Retinal pigment epithelial cell (primary cell): ENCODE measurements at regions not wholly inside any gene's neighbourhood (a gene's known extent, or its start where the extent isn't known, plus 50 kb on each side); places are given as distances from the start of the nearest gene placed in this dataset.

Source experiments
- DNase-seq: peaks from one replicate; pipeline ENCODE4 v3.0.0-alpha.2; 2010; ENCODE audit warnings: low read depth
- H3K4me3 ChIP-seq: 2 replicates; pipeline ENCODE4 v1.5.1; 2011; ENCODE audit warnings: mild to moderate bottlenecking, low read length, control low read depth, moderate library complexity
- TF ChIP-seq, protein P1 (sequence below): conservative IDR thresholded peaks from 2 replicates; pipeline ENCODE4 v1.5.1; 2011; ENCODE audit warnings: low read depth, low read length, control low read depth, inconsistent platforms

- TF ChIP-seq, protein P1, sequence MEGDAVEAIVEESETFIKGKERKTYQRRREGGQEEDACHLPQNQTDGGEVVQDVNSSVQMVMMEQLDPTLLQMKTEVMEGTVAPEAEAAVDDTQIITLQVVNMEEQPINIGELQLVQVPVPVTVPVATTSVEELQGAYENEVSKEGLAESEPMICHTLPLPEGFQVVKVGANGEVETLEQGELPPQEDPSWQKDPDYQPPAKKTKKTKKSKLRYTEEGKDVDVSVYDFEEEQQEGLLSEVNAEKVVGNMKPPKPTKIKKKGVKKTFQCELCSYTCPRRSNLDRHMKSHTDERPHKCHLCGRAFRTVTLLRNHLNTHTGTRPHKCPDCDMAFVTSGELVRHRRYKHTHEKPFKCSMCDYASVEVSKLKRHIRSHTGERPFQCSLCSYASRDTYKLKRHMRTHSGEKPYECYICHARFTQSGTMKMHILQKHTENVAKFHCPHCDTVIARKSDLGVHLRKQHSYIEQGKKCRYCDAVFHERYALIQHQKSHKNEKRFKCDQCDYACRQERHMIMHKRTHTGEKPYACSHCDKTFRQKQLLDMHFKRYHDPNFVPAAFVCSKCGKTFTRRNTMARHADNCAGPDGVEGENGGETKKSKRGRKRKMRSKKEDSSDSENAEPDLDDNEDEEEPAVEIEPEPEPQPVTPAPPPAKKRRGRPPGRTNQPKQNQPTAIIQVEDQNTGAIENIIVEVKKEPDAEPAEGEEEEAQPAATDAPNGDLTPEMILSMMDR = no peak
- no peak for DNase-seq
Observed at GRCh38 chr4:163949976-163950601, 455.6 kb downstream of the TMA16 start.

GRCh38 chr4:163955288-163955687 lies 460.8 kb downstream of the TMA16 start:
- DNase-seq = no peak
- TF ChIP-seq, protein P1 = no peak
- no peak overlapping the region for H3K4me3 ChIP-seq

More at GRCh38 chr4:163949976-163950601, 455.6 kb downstream of the TMA16 start:
- no peak overlapping the region for H3K4me3 ChIP-seq

DNA sequence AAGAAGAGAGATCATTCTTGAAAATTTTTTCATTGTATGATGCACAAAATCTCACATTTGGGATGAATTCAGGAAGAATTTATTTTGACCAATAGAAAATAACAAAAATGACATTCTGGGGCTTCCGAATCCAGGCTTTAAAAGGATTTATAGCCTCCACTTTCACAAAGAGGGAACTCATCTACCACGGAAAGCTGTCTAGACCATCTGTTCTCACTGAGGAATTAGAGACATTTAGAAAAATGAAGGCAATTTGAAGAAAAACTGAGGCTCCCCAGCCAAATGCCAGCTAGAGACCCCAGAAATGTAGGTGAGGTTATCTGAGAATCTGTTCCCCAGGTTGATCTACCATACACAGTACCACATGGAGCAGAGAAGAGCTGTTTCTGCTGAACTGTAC lies 464.3 kb downstream of the TMA16 start:
- DNase-seq = no peak
- no peak overlapping the region for H3K4me3 ChIP-seq
- TF ChIP-seq, protein P1 = no peak

DNA sequence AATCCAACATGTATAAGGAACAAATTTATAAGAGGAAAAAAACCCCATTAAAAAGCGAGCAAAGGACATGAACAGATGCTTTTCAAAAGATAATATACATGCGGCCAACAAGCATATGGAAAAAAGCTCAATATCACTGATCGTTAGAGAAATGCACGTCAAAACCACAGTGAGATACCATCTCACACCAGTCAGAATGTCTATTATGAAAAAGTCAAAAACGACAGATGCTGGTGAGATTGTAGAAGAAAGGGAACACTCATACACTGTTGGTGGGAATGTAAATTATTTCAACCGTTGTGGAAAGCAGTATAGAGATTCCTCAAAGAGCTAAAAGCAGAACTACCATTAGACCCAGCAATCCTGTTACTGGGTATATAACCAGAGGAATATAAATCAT lies 465.4 kb downstream of the TMA16 start:
- no peak overlapping the region for H3K4me3 ChIP-seq
- no peak for DNase-seq
- TF ChIP-seq, protein P1 = no peak

DNA sequence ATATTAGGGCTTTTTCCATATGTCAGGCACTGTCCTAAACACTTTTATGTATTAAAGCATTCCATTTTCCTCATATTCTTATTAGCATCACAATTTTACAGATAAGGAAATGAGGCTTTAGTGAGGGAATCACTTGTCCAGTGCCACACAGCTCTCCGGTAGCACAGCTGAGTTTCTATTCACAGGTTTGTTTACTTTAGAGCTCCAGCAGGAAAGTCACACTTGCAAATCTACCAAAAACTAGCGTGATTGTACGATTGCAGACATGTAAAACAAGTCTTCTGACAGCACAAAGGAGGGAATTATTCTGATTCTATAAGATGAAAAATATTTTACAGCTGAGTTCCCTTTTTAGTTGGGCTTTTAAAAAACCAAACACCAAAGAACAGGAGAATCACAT lies 472.1 kb downstream of the TMA16 start:
- H3K4me3 ChIP-seq = no peak overlapping the region
- TF ChIP-seq, protein P1 = no peak
- no peak for DNase-seq

DNA sequence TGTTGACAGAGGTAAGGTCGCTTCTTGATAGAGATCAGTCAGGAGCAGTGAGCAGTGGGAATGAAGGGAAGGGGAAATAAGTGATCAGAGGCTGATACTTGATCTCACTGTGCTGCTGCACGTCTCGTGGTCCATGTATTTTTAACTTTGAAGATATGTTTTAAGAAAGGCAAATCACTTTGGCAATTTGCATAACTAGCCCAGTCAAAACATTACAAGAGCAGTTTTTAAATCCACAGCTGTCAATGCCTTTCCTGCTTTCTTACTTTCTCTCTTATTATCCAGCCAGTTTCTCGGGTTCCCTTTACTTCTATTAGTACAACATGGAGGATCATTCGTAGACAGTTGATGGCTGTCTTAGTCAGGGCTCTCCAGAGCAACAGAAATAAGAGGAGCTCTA lies 472.8 kb downstream of the TMA16 start:
- TF ChIP-seq, protein P1 = no peak
- H3K4me3 ChIP-seq = no peak overlapping the region
- no peak for DNase-seq

DNA sequence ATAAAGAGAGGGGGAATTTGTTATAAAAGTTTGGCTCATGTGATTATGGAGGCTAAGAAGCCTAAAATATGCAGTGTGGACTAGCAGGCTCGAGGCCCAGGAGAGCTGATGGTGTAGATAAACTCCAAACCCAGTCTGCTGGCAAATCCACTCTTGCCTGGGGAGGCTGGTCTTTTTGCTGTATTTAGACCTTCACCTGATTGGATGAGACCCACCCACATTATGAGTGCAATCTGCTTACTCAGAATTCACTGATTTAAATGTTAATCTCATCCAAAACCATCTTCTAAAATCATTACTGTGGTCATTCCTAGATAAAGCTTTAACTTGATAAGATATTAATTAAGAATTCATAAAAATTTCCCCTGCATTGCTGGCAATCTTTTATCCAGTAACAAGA lies 473.2 kb downstream of the TMA16 start:
- DNase-seq = no peak
- no peak overlapping the region for H3K4me3 ChIP-seq
- TF ChIP-seq, protein P1 = no peak
